ENCODE measurements at regions not wholly inside any gene's neighbourhood (a gene's known extent, or its start where the extent isn't known, plus 50 kb on each side); places are given as distances from the start of the nearest gene placed in this dataset.
"Not testable (repeated sequence)": the region's sequence is repeated elsewhere in the genome, so short reads cannot be mapped to it uniquely, and the experiment has no call there.

GRCh38 chr20:24418731-24419130 lies 50.7 kb upstream of the SYNDIG1 start:
- H3K36me3 Mint-ChIP-seq, result peaks cover 3% of the 10 kb centered on the region
- peaks cover 10% of the 10 kb centered on the region for H3K9me3 Mint-ChIP-seq
- no peak overlapping the region for H3K27ac Mint-ChIP-seq
- no peaks in the 10 kb centered on the region for H3K4me1 Mint-ChIP-seq
- H3K27me3 Mint-ChIP-seq, result no peaks in the 10 kb centered on the region
- DNase-seq, result no peak
- H3K4me3 Mint-ChIP-seq, result no peak overlapping the region

- peaks cover 3% of the 10 kb centered on the region for H3K36me3 Mint-ChIP-seq
- no peaks in the 10 kb centered on the region for H3K27me3 Mint-ChIP-seq
- H3K4me3 Mint-ChIP-seq, result no peak overlapping the region
- no peak overlapping the region for H3K27ac Mint-ChIP-seq
- H3K4me1 Mint-ChIP-seq, result no peaks in the 10 kb centered on the region
- peaks cover 10% of the 10 kb centered on the region for H3K9me3 Mint-ChIP-seq
- DNase-seq, result no peak
Measured at GRCh38 chr20:24417485-24417884, 51.9 kb upstream of the SYNDIG1 start.

DNA sequence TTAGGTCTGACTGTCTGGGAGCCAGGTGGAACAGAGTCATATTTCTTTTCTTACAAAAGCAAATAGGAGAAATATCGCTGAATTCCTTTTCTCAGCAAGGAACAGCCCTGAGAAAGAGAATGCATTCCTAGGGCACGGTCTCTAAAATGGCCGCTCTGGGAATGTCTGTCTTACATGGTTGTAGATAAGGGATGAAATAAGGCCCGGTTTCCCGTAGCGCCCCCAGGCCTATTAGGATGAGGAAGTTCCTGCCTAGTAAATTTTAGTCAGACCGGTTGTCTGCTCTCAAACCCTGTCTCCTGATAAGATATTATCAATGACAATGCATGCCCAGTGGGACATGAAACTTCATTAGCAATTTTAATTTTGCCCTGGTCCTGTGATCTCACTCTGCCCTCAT lies 54.0 kb upstream of the SYNDIG1 start:
- H3K4me1 Mint-ChIP-seq, H3K27me3 Mint-ChIP-seq, H3K4me3 Mint-ChIP-seq, H3K36me3 Mint-ChIP-seq, H3K27ac Mint-ChIP-seq, DNase-seq: not testable (repeated sequence)
- H3K9me3 Mint-ChIP-seq, result peaks cover 10% of the 10 kb centered on the region

GRCh38 chr20:24411834-24412216 lies 57.6 kb upstream of the SYNDIG1 start:
- no peak overlapping the region for H3K4me3 Mint-ChIP-seq
- H3K9me3 Mint-ChIP-seq, result peaks cover 9% of the 10 kb centered on the region
- no peak for DNase-seq
- no peaks in the 10 kb centered on the region for H3K27me3 Mint-ChIP-seq
- H3K27ac Mint-ChIP-seq, result no peak overlapping the region
- H3K36me3 Mint-ChIP-seq, result peaks cover 3% of the 10 kb centered on the region
- H3K4me1 Mint-ChIP-seq, result peaks cover 4% of the 10 kb centered on the region

DNA sequence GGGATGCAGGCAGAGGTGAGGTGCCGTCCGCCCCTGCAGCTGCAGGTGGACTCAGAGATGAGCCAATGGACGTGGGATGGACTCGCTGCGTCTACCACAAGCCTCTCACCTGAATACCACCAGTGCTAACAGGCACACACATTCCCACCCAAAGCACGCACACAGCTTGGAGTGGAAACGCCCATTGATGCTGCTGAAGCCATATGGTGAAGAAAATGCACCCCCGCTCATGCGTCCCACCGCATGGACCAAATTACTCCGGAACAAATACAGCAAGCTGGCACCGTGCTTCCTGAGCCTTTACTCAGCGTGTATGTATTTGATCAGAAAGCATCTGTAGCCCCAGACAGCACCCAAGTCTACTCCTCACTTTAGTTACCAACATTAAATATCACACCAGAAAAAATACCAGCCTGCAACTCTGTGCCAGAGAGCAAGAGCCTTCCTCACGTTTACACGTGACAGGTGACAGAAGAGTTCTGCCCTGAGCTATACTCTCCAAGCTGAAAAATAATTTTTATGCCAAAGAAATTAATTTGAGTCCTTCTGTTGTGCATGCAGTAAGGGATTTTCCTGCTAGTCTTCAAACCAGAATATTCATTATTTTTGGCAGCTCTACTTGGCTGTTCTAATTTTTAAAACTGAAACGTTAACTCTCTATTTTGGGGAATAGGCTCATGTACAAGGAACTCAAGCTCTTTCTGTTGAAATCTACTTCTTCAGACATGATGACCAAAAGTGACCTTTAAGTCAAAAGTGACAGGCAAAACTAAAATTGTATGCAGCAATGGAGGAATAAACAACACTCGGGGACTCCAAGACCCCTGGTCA lies 58.2 kb upstream of the SYNDIG1 start:
- peaks cover 10% of the 10 kb centered on the region for H3K4me1 Mint-ChIP-seq
- no peak overlapping the region for H3K4me3 Mint-ChIP-seq
- H3K27me3 Mint-ChIP-seq, result no peaks in the 10 kb centered on the region
- peaks cover 8% of the 10 kb centered on the region for H3K9me3 Mint-ChIP-seq
- H3K36me3 Mint-ChIP-seq, result peaks cover 3% of the 10 kb centered on the region
- no peak overlapping the region for H3K27ac Mint-ChIP-seq
- DNase-seq, result no peak

DNA sequence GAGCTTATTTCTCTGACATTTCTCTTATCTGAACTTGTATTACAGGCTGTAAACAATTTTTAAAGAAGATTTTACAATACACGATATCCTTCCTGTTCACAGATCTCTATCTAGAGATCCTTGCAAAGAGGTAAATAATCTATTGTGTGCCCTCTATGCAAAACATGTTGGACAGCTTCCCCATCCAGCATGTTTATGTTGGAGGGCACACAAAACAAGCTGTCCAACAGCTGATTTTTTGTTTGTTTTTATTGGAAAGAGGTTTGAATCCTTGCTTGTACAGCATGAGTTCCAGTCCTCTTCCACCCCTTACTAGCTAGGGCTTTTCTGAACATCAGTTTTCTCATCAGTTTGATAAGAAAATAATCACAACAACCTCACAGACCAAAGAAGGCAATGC lies 62.3 kb upstream of the SYNDIG1 start:
- Mint-ChIP-seq H3K27me3 (no peaks in the 10 kb centered on the region), H3K9me3 (no peaks in the 10 kb centered on the region), H3K36me3 (peaks cover 2% of the 10 kb centered on the region), H3K4me1 (peaks cover 17% of the 10 kb centered on the region), H3K4me3 (no peak overlapping the region), H3K27ac (peak overlapping the region; percentile 72)
- no peak for DNase-seq

DNA sequence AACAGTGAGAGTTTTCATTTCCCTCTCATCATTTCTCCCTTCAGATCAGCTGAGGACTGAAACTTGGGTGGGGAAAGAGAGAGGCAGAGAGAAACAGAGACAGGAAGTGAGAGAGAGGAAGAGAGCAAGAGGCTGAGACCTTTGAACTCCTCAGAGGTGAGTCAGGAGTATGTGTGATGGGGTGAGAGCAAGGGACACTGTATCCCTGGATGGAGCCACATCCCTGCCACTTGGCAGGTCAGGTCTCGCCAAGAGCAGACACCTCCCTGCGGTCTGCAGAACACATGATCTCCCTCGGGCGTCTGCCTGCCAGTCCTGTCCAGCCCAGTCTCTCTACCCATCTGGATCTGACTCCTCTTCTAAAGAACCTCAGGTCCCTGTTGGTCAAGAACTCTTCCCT lies 62.7 kb upstream of the SYNDIG1 start:
- Mint-ChIP-seq H3K27me3 (no peaks in the 10 kb centered on the region), H3K36me3 (peaks cover 2% of the 10 kb centered on the region), H3K9me3 (no peaks in the 10 kb centered on the region), H3K27ac (peak overlapping the region; percentile 72), H3K4me3 (no peak overlapping the region), H3K4me1 (peaks cover 17% of the 10 kb centered on the region)
- DNase-seq, result no peak

- peaks cover 2% of the 10 kb centered on the region for H3K36me3 Mint-ChIP-seq
- H3K4me3 Mint-ChIP-seq, result no peak overlapping the region
- peaks cover 17% of the 10 kb centered on the region for H3K4me1 Mint-ChIP-seq
- no peak for DNase-seq
- no peaks in the 10 kb centered on the region for H3K27me3 Mint-ChIP-seq
- H3K9me3 Mint-ChIP-seq, result no peaks in the 10 kb centered on the region
- H3K27ac Mint-ChIP-seq, result peak overlapping the region; percentile 72
Measured at GRCh38 chr20:24406251-24406650, 63.2 kb upstream of the SYNDIG1 start.

DNA sequence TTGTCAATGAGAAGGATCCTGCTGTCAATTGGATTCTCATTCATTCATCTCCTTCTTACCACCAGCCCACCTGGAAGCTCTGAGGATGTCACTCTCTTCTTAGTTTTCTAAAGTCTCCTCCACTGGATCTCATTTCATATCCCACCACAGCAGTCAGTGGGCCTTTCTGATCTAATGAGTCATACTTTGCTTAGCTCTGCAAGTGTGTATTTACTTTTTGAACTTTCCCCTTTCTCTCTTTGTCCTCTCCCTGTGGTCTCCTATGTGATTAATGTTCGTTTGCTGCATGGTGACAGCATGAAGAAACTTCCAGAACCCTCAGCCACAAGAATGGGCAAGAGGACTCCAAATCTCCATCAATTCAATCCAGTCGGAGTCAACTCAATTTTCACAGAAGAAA lies 63.6 kb upstream of the SYNDIG1 start:
- no peak overlapping the region for H3K4me3 Mint-ChIP-seq
- peak overlapping the region; percentile 72 for H3K27ac Mint-ChIP-seq
- H3K27me3 Mint-ChIP-seq, result no peaks in the 10 kb centered on the region
- no peak for DNase-seq
- H3K9me3 Mint-ChIP-seq, result peaks cover 3% of the 10 kb centered on the region
- peaks cover 2% of the 10 kb centered on the region for H3K36me3 Mint-ChIP-seq
- peaks cover 17% of the 10 kb centered on the region for H3K4me1 Mint-ChIP-seq

GRCh38 chr20:24403406-24403805 lies 66.0 kb upstream of the SYNDIG1 start:
- Mint-ChIP-seq H3K4me3 (no peak overlapping the region), H3K9me3 (peaks cover 16% of the 10 kb centered on the region), H3K27me3 (no peaks in the 10 kb centered on the region), H3K27ac (no peak overlapping the region), H3K4me1 (peaks cover 15% of the 10 kb centered on the region), H3K36me3 (peaks cover 4% of the 10 kb centered on the region)
- DNase-seq, result no peak

DNA sequence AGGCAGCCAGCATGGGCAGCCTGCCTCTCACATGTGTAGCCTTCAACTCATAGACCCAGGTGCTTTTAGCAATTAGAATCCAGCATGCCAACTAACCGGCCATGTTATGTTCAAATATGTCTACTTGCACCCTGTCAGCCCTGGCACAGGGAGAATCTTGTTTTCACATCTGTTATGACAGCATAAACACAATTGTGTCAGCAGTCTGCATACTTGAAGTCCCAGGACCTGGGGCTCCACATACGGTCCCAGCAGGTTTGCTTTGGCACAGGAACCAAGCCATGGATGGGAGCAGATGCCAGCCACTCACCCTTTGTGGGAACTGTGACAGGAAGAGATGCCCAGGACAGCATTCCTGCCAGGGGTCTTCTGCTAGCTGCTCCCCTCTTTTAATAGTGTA lies 67.2 kb upstream of the SYNDIG1 start:
- no peak overlapping the region for H3K27ac Mint-ChIP-seq
- DNase-seq, result no peak
- peaks cover 15% of the 10 kb centered on the region for H3K4me1 Mint-ChIP-seq
- peaks cover 23% of the 10 kb centered on the region for H3K9me3 Mint-ChIP-seq
- H3K27me3 Mint-ChIP-seq, result no peaks in the 10 kb centered on the region
- H3K4me3 Mint-ChIP-seq, result no peak overlapping the region
- peaks cover 4% of the 10 kb centered on the region for H3K36me3 Mint-ChIP-seq

- H3K36me3 Mint-ChIP-seq, result peaks cover 2% of the 10 kb centered on the region
- no peak for DNase-seq
- H3K9me3 Mint-ChIP-seq, result peaks cover 16% of the 10 kb centered on the region
- peaks cover 6% of the 10 kb centered on the region for H3K4me1 Mint-ChIP-seq
- H3K27ac Mint-ChIP-seq, result no peak overlapping the region
- no peak overlapping the region for H3K4me3 Mint-ChIP-seq
- no peaks in the 10 kb centered on the region for H3K27me3 Mint-ChIP-seq
Measured at GRCh38 chr20:24395151-24395550, 74.3 kb upstream of the SYNDIG1 start.

- no peak for DNase-seq
- Mint-ChIP-seq H3K4me3 (no peak overlapping the region), H3K27ac (no peak overlapping the region), H3K4me1 (peaks cover 18% of the 10 kb centered on the region), H3K9me3 (peaks cover 8% of the 10 kb centered on the region), H3K27me3 (no peaks in the 10 kb centered on the region), H3K36me3 (no peaks in the 10 kb centered on the region)
Measured at GRCh38 chr20:24393903-24394302, 75.5 kb upstream of the SYNDIG1 start.

- Mint-ChIP-seq H3K4me1 (peaks cover 27% of the 10 kb centered on the region), H3K27me3 (no peaks in the 10 kb centered on the region), H3K27ac (no peak overlapping the region), H3K36me3 (no peaks in the 10 kb centered on the region), H3K4me3 (no peak overlapping the region), H3K9me3 (peaks cover 1% of the 10 kb centered on the region)
- no peak for DNase-seq
Measured at GRCh38 chr20:24392612-24393011, 76.8 kb upstream of the SYNDIG1 start.

DNA sequence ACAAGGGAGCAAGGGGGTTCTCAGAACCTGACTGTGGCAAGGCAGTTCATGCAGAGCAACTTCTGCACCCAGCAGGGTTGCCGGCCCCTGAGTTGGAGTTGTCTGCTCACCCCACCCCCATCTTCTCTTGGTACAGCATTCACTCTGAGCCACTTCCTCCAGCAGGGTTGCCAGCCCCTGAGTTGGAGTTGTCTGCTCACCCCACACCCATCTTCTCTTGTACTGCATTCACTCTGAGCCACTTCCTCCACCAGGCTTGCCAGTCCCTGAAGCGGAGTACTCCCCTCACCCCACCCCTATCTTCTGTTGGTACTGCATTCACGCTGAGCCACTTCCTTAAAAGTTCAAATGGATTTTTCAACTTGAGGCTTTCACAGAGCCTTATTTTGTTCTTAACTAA lies 79.7 kb upstream of the SYNDIG1 start:
- Mint-ChIP-seq H3K36me3 (no peaks in the 10 kb centered on the region), H3K4me3 (no peak overlapping the region), H3K4me1 (peaks cover 34% of the 10 kb centered on the region), H3K27me3 (no peaks in the 10 kb centered on the region), H3K27ac (peak overlapping the region; percentile 39), H3K9me3 (no peaks in the 10 kb centered on the region)
- peak; percentile 16 for DNase-seq

- Mint-ChIP-seq H3K9me3 (no peaks in the 10 kb centered on the region), H3K4me1 (peaks cover 34% of the 10 kb centered on the region), H3K27ac (no peak overlapping the region), H3K4me3 (no peak overlapping the region), H3K27me3 (no peaks in the 10 kb centered on the region), H3K36me3 (no peaks in the 10 kb centered on the region)
- DNase-seq, result no peak
Measured at GRCh38 chr20:24388828-24389380, 80.5 kb upstream of the SYNDIG1 start.
